ENCODE measurements at regions not wholly inside any gene's neighbourhood (a gene's known extent, or its start where the extent isn't known, plus 50 kb on each side); places are given as distances from the start of the nearest gene placed in this dataset.

- TF ChIP-seq RCOR1 (IDR thresholded peaks at IDR 0.05; ENCODE audit: borderline replicate concordance in 1 of 2, low read depth in 2 of 2, low read length in 2 of 2): no peak
- no peak for TF ChIP-seq HNRNPL (IDR thresholded peaks at IDR 0.05; ENCODE audit: low read depth, low read length)
- no peak for TF ChIP-seq SREBF2 (CRISPR knock-in tag; IDR thresholded peaks at IDR 0.05)
- TF ChIP-seq CTCF (IDR thresholded peaks at IDR 0.05 in 2 of 3, conservative IDR thresholded peaks at IDR 0.05 in 1 of 3; ENCODE audit: insufficient read depth in 2 of 3, low read depth in 1 of 3, low read length in 3 of 3): no peak
- TF ChIP-seq ATF3 (IDR thresholded peaks at IDR 0.05): no peak
- no peak for TF ChIP-seq ATF3 (CRISPR knock-in tag; conservative IDR thresholded peaks at IDR 0.05)
- TF ChIP-seq THRAP3 (IDR thresholded peaks at IDR 0.05; ENCODE audit: borderline replicate concordance): no peak
- TF ChIP-seq POLR2AphosphoS5 (IDR thresholded peaks at IDR 0.05; ENCODE audit: control insufficient read depth, insufficient read depth, low read depth, low read length): no peak
- TF ChIP-seq NR3C1 (CRISPR knock-in tag; IDR thresholded peaks at IDR 0.05): no peak
- no peak for TF ChIP-seq POLR2A (conservative IDR thresholded peaks at IDR 0.05)
- no peak for TF ChIP-seq STAT6 (CRISPR knock-in tag; IDR thresholded peaks at IDR 0.05)
- TF ChIP-seq DNMT1 (IDR thresholded peaks at IDR 0.05): no peak
Observed at GRCh38 chr12:11593013-11593412, 56.5 kb upstream of the ETV6 start.

Measured in K562 (cell line).